HG03575 (cell line): ENCODE measurements at regions not wholly inside any gene's neighbourhood (a gene's known extent, or its start where the extent isn't known, plus 50 kb on each side); places are given as distances from the start of the nearest gene placed in this dataset.
A peak's percentile ranks its signal among the peaks of the same experiment; 100 is the strongest.

Source experiments
- ATAC-seq: cut with Tn5 transposase; IDR thresholded peaks from one replicate; pipeline ENCODE4 v1.9.1; 2021; ENCODE audit not compliant: unreplicated experiment, insufficient number of reproducible peaks, low FRiP score; ENCODE audit errors: extremely low read depth

DNA sequence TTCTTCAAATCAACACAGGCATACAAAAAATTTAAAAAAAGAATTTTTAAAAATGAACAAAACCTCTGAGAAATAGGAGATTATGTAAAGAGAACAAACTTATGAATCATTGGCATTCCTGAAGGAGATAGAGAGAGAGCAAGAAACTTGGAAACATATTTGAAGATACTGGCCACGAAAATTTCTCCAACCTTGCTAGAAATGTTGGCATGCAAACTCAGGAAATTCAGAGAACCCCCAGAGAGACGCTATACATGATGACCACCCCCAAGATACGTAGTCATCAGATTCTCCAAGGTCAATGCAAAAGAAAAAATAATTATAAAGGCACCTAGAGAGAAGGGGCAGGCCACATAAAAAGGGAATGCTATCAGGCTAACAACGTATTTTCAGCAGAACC lies 472.5 kb downstream of the MTRR start:
- no peak for ATAC-seq

DNA sequence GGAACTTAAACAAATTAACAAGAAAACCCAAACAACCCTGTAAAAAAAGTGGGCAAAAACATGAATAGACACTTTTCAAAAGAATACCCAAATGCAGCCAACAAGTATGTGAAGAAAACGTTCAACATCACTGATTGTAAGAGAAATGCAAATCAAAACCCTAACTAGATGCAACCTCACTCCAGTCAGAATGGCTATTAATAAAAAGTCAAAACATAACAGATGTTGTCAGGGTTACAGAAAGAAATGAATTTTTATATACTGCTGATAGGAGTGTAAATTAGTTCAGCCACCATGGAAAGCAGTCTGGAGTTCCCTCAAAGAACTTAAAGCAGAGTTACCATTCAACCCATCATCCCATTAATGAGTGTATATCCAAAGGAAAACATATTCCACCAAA lies 479.0 kb downstream of the MTRR start:
- ATAC-seq = no peak

DNA sequence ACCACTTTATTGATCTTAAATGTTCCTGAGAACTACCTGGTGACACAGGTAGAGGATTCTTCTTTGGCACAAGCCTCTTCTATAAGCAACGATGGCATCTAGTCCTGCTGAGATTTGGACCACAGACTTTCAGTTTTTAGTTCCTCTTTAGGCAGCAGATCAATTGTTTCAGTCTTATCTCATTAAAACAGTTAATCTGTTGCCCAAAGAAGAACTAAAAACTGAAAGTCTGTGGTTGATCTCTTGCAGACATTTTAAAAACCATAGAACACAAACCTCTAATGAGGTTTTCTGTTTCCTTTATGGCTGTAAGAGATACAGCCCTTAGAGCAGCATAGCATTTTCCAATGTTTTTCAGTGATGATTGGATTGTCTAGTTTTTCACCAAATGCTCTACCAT lies 480.9 kb downstream of the MTRR start:
- ATAC-seq = peak; percentile 93

DNA sequence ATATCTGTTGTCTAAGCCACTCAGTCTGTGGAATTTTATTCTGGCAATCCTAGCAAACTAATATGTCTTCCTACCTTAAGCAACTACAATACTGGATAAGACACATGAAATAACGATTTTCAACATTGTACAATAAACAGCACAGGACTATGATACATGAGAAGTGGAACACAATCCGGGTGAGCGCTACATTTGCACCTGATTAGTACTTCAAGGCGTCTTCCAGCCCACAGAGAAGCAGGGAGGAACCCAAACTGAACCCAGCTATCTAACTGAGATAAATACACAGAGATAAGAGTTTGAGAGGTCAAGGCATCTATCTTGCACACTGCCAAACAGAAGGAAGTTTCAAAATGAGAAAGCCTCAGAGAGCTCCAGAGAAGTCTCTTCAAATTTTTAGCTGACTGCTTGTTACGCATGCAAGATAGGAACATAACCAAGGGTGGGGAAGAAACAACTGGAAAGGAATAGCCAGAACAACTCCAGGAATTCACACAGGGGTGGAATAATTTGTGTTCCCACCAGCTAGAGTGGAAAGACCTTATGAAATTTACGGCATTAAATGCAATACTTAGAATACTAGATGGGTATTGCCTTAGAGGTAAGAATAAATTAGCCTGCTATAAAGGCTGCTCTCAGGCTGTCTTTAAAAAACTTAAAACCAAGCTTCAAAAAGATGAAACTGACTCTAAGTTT lies 481.8 kb downstream of the MTRR start:
- no peak for ATAC-seq

DNA sequence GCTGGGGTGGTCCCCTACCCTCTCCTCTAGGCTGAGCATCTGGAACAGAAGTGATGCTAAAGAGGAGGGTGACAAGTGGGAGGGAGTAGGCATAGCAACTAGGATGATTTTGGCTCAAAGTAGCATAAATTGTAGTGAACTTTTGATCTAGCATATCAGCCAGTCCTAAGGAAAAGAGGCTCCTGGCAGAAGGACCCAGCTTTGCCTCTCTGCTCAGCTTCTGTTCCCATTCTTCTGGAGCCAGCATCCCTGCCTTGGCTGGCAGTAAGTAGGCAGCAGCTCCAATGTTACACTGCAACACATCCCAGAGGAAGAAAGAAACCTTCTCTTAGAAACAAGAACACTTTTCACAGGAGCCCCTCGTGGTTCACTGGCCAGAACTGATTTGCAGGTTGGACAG lies 487.0 kb downstream of the MTRR start:
- ATAC-seq = no peak

DNA sequence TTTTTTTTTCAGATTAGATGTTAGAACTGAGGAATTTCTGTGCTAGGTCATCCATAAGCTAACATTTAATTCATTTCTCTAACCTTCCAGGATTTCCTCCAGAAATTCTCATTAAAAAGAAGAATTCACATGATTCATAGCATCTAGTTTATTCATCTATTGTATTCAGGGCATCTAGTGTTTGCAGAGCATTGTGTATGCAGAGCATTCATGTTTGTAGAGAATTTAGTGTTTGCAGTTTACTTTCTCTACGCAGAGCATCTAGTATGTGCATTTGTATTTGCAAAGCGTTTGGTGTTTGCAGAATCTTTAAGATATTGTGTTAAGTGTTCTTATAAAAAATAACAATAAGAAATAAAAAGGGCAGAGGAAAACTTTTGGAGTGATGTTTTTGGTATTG lies 491.1 kb downstream of the MTRR start:
- ATAC-seq = no peak

DNA sequence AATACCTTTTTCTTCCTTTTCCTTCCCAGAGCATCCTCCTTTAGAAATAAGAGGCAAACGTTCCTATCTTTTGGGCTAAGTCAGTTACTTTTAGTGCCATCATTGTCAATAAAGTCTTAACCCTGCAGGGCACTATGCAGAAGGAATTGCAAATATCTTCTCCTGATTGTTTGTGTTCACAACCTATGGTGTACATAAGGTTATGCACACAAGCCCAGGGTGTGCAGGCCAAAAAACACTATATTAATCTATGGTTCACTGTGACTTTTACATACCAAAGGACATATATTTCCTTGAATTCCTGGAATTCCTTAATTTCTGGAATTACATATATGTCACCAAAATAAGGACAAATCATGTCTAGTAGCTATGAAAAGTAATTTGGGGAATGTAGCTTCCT lies 493.5 kb downstream of the MTRR start:
- no peak for ATAC-seq

DNA sequence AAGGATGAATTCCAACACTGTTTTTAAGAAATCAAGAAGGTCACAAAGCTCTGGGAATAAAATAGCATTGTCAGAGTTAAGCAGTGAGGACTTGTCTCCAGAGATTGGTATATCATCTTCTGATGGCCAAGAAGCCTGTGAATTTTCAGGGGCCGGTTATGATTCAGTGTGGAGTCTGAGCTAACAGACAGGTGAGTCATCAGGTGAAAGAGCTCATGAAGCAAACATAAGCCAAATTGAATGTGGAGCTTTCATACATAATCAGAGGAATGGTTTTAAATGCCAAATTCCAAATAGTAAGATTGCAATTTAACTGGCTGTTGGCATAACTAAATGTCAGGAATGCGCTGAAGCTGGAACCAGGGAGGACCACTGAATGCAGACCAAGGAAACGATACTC lies 494.2 kb downstream of the MTRR start:
- no peak for ATAC-seq

DNA sequence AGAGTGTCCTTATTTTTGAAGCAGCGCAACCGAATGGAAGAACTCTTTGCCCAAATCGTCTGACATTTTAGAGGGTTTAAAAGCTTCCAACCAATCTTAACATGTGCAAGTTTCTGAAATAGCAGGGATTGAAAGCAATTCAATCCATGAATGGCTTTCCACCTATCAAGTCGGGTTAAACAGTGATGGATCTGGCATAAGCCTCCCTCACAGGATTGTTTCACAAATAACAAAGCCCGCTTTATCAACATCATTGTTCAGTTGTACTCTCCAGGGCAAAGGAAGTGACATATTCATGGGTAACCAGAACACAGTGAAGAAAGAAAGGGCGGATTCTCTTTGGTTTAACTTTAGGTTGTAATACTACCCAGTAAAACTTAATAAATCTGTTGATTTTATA lies 497.3 kb downstream of the MTRR start:
- ATAC-seq = no peak

DNA sequence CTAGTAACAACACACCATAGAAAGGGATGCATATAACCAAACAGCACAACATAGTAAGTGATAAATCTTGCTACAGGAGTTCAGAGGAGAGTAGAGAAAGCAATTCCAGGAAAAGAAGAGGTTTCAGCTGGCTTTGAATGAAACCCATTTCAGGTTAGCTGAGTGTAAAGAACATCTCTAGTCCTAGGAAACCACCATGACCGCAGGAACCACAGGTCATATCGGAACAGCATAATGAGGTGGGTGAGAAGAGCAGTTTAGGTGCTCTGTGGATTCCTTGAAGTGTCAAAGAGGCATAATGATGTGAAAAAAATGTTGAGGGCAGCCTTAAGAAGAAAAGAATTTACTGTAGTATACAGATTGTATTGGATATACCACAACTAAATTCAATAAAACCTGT lies 507.5 kb downstream of the MTRR start:
- ATAC-seq = no peak

DNA sequence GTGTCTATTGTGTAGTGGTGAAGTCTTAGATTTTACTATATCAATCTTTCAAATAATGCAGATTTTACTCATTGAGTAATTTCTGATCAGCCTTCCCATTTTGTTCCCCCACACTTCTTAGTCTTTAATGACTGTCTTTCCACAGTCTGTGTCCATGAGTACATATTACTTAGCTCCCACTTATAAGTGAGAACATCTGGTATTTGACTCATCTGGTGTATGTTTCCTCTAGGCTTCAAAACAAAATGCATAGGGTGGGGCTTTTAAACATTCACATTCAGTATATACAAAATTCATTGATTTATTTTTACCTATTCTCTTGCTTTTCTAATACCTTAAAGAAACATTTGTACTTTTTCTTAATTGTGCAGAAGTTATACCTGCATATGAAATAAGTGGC lies 513.0 kb downstream of the MTRR start:
- no peak for ATAC-seq

DNA sequence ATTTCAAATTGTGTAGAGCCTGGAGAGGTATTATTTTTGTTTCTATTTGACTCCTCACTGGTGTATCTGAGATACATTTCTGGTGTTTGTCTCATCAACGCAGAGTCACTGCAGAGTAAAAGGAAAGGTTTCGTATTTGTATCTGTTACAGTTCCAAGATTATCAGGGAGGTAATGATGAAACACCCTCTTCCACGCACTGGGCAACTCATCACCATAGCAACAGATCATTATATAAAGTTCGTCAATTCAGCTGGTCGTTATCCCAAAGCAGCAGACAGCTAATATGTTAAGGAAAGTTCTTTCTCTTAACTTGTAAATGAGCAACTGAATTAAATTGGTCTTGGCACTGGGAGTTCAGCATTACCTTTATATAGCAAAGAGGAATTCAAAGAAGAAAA lies 513.5 kb downstream of the MTRR start:
- no peak for ATAC-seq

DNA sequence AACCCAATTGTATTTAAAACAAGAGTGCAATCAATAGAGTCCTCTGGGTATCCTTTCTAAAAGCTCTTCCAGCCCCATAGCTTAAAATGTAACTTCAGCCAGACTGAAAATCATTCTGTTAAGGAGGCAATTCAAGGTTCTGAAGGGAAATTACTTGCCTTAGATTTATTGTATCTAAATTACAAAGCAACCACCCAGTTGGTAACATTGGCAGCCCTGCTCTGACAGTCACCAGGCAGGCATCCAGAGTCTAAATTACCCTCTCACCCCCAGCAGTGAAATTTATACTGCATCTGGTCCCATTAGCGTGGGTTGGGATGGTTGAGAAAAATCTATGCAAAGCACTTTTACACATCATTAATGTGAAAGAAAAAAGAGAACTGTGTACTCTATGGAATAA lies 514.7 kb downstream of the MTRR start:
- no peak for ATAC-seq

DNA sequence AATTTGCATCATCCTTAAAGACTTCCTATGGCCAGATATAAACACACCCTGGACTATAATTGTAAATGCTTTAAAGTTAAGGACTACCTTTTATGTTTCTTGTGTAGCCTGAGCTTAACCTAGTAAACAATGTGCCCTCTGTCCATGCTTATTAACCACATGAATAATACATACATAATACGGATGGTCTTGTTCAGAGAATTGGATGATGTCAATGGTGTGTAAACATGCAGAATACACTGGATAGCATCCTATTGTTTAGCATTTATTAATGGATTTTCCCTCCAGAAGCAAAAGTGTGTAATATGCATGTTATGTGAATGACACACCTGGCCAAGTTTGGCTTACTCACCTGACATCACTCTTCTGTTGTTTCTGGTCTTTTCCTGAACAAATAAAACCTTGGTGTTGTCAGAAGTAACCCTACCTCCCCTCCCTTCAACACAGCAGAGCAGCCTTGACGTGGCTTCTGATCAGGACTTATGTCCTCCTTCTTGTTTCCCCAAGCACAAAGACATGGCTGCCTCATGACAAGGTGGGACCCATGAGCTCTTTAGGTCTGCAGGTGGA lies 517.9 kb downstream of the MTRR start:
- ATAC-seq = no peak

DNA sequence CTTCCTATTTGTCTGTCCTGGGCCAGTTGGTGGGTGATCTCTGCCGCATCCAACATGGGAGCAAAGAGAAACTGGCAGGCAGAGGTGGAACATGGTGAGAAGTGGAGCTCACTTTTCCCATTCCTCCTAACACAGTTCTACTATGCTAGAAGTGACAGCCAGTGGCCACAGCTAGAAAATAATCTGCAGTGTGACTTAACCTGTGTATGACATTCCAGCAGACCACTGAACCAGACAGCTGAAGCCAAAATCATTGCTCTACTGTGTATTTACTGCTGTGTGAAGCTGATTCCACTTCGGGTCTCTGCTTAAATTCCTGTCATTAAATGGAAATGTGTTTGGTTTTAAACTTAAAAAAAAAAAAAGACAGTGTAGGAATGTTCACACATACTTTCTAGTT lies 523.0 kb downstream of the MTRR start:
- no peak for ATAC-seq

DNA sequence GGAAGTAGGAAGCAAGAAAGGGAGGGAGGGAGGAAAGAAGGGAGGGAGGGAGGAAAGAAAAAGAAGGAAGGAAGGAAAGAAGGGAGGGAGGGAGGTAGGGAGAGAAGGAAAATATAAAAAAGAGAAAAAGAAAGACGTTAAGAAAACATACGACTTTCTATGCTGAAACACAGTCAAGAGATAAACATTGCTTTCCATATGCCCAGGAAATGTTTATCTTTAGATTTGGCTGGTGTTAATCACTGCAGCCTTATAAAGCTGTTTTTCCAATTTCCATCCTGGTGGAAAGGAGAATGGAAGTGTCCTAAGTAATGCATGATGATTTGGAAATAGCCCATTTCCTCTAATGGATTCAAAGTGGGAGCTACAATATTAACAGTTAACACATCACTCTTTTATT lies 524.3 kb downstream of the MTRR start:
- ATAC-seq = no peak

DNA sequence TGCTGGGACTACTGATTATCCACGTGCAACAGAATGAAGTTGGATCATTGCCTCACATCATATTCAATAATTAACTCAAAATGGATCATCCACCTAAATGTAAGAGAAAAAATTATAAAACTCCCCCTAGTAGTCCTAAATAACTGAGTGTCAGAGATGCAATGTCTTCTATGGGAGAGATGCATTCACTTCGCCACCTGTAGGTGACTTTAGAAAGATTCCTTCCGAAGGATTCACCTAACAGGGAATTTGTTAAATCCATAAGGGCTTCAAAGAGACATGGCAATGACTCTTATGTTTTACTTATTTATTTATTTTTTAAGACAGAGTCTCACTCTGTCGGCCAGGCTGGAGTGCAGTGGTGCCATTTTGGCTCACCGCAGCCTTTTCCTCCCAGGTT lies 526.0 kb downstream of the MTRR start:
- ATAC-seq = no peak

DNA sequence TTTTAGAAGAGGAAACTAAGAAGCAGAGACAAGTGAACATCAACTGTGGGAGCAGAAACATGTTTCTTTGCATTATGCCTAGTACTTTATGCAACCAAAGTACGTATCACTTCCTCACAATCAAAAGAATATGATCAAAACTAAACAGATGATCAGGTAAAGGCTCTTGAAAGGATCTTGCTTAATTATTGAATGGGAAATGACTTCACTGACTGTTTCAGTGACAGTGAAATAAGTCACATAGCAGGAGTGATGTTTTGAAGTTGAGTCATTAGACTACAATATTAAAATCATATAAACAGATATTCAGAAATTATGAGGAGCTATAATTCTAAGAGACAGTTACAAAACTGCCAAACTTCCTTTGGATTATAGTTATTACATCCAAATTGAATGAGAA lies 527.3 kb downstream of the MTRR start:
- ATAC-seq = no peak

DNA sequence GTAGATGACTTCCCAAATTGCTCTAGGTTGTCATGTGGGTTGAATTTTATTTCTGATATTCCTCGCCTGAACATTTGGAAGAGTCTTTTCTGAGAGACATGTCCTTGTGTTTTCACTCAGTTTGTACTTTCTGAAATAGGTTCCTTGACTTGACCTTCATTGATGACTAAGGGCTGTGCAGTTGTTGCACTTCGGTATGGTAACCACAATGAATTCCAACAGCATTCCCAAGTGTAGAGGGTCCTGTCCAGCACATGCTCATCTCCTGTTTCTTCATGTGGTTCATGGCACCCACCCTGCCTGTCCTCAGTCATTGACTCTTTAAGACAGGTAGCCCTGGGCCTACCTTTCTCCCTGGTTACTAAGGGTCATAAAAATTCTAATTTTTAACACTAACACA lies 527.8 kb downstream of the MTRR start:
- ATAC-seq = no peak

DNA sequence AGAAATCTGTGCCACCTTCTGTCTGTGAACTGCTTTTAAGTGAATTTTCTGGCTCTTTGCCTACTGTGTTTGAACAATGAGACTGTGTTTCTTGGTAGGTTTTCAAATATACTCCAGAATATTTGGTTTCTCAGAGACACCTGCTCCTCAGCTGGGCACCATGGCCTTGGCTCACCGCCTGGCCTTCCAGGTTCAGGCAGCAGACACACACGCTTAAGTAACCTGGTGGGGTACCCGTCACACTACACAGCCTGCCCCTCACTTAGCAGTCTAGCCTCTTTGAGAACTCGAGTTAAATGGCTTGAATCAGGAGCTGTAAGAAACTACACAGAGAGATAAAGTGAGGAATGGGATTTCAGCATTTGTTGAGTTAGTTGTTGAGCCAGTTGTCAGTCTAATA lies 530.5 kb downstream of the MTRR start:
- ATAC-seq = no peak

DNA sequence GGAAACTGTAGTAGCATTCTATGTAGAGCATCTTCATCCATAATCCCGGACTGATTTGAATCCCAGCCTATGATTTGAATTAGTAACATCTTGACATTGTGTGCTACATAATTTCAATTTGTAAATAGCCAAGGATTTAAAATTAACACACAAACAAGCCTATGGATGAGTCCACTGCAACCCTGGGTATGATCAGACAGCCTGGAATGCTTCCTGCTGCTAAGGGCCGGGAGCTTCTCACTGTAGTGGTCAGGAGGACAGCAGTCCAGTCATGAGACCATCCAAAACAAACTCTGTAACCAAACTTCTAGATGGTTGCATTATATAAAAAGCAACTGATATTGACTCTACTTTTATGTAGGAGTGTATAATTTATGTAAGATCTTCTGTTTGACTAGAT lies 539.3 kb downstream of the MTRR start:
- ATAC-seq = no peak
